ENCODE measurements at regions not wholly inside any gene's neighbourhood (a gene's known extent, or its start where the extent isn't known, plus 50 kb on each side); places are given as distances from the start of the nearest gene placed in this dataset.

DNA sequence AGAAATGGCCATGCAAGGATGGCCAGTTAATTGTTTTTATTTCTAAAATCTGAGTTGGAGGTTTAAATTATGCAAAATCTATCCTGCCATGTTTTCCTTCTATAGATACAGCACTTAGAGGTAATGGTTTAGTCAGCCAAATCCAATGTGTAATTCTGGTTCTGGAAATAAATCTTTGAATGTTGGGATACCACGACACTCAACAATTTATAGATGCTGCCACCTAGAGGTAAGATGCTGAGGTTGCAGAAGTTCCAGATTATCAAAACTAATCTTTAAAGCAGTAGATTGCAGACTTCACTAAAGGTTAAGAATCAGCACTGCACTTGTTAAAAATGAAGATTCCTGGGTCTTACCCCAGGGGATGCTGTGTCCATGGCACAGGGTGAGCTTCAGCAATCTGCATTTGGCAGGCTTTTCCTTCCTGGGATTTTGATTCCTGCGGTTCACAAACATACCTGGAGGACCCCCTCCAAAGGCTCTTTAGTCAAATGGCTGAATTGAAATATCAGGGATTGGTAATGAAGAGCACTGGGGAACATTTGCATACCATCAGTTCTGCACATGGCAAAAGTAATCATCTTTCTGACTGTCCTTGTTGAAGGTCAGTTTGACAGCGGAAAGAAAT, 53.4 kb upstream of the ANO4 start:
- TF ChIP-seq EZH2phosphoT487 (IDR thresholded peaks at IDR 0.05; ENCODE audit: insufficient read depth, low read depth) (no peak), EZH2 (IDR thresholded peaks at IDR 0.05; ENCODE audit: insufficient read depth, poor library complexity, severe bottlenecking) (no peak)
- H3K9me3 ChIP-seq (ENCODE audit: low read depth): no peaks in the 10 kb centered on the region
- H2AFZ ChIP-seq: 0 out of 2 replicates have a peak overlapping the region, but pooled peaks have one; percentile 20
- H4K20me1 ChIP-seq (ENCODE audit: insufficient read depth): no peaks in the 10 kb centered on the region
- in situ Hi-C loops (cut with MboI): no loop called here
- WGBS, 2 experiments (ENCODE audit: low coverage in 1 of 2, low lambda C conversion rate in 2 of 2, missing lambda C conversion rate in 2 of 2): 58 to 63% methylated on average over 3 of the region's 3 CpGs
- H3K4me2 ChIP-seq (ENCODE audit: unreplicated experiment): no peak overlapping the region
- no peak overlapping the region for H3K27ac ChIP-seq
- H3K27me3 ChIP-seq (replicated peaks; ENCODE audit: insufficient read depth): no peaks in the 10 kb centered on the region
- H3F3A ChIP-seq (ENCODE audit: insufficient read depth): no peaks in the 10 kb centered on the region
- no peak overlapping the region for H3K9ac ChIP-seq
- no peaks in the 10 kb centered on the region for H3K36me3 ChIP-seq (ENCODE audit: low read depth)
- peak; percentile 56 for DNase-seq
- no peaks in the 10 kb centered on the region for H3K4me1 ChIP-seq (ENCODE audit: insufficient read depth)
- H3K4me3 ChIP-seq: no peak overlapping the region
- H3K79me2 ChIP-seq (ENCODE audit: insufficient read depth): no peaks in the 10 kb centered on the region
- no peaks in the 10 kb centered on the region for H3K9me2 ChIP-seq (ENCODE audit: insufficient read depth)

DNA sequence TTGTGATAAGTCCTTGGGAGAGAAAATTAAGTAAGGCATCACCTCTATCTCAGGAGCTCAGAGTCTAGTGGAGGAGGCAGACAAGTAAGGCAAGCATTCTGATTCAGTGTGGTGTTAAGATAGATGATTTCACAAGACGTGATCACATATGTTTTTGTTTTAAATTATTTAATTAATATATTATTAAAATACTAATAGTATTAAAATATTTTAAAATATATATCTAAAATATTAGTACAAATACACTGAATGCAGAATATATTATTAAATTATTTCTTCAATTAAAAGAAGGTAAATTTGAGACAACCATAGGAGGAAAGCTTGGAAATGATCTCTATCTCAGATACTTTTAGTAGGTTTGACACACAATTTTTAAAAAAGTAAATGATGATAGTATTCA, 51.5 kb upstream of the ANO4 start:
- no peak overlapping the region for H3K4me2 ChIP-seq (ENCODE audit: unreplicated experiment)
- no peaks in the 10 kb centered on the region for H3K79me2 ChIP-seq (ENCODE audit: insufficient read depth)
- no peaks in the 10 kb centered on the region for H3K27me3 ChIP-seq (replicated peaks; ENCODE audit: insufficient read depth)
- no peak for DNase-seq
- in situ Hi-C loops (cut with MboI): no loop called here
- H3K9me2 ChIP-seq (ENCODE audit: insufficient read depth): no peaks in the 10 kb centered on the region
- 70 to 86% methylated on average over 1 of the region's 1 CpG for WGBS, 2 experiments (ENCODE audit: low coverage in 1 of 2, low lambda C conversion rate in 2 of 2, missing lambda C conversion rate in 2 of 2)
- no peaks in the 10 kb centered on the region for H3K36me3 ChIP-seq (ENCODE audit: low read depth)
- TF ChIP-seq EZH2 (IDR thresholded peaks at IDR 0.05; ENCODE audit: insufficient read depth, poor library complexity, severe bottlenecking): no peak
- H3K9ac ChIP-seq: no peak overlapping the region
- H2AFZ ChIP-seq: no peak overlapping the region
- H3K4me1 ChIP-seq (ENCODE audit: insufficient read depth): no peaks in the 10 kb centered on the region
- no peak overlapping the region for H3K4me3 ChIP-seq
- no peaks in the 10 kb centered on the region for H3F3A ChIP-seq (ENCODE audit: insufficient read depth)
- no peaks in the 10 kb centered on the region for H4K20me1 ChIP-seq (ENCODE audit: insufficient read depth)
- H3K27ac ChIP-seq: no peak overlapping the region
- no peaks in the 10 kb centered on the region for H3K9me3 ChIP-seq (ENCODE audit: low read depth)
